Sigmoid colon (tissue), 3 donors: ENCODE measurements at regions not wholly inside any gene's neighbourhood (a gene's known extent, or its start where the extent isn't known, plus 50 kb on each side); places are given as distances from the start of the nearest gene placed in this dataset.

ENCODE experiments used
- POLR2A ChIP-seq, 2 donors: fragments of 450-650 bp; IDR thresholded peaks; one replicate each; pipeline ENCODE4 v1.6.1; 2016; ENCODE audit warnings: antibody characterized with exemption in 2 of 2, mild to moderate bottlenecking in 2 of 2, moderate library complexity in 2 of 2
- TF ChIP-seq, protein P1 (sequence below), 4 experiments: fragments of 450-650 bp in 3 of 4; fragments of 200-600 bp in 1 of 4; IDR thresholded peaks; one replicate each; pipeline ENCODE4 v1.5.1; 2016 to 2019; ENCODE audit warnings: antibody characterized with exemption in 4 of 4, mild to moderate bottlenecking in 3 of 4, moderate library complexity in 2 of 4

DNA sequence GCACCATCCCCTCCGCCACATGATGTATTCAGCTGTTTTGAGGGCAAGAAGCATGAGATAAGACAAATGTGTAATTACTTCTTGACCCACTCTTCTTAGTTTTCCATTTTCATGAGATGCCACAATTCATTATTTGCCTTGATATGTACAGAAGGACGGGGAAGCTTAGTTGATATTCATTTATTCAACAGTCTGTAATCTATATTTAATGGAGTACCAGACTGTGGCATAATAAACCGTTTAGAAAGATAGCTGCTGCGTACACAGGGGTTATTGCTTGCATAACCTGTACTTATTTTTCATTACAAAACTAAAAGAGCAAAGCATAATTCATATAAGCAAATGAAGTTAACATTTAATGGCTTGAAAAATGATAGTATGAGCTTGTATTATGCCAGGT, 466.4 kb upstream of the GYPC start:
- TF ChIP-seq, protein P1, sequence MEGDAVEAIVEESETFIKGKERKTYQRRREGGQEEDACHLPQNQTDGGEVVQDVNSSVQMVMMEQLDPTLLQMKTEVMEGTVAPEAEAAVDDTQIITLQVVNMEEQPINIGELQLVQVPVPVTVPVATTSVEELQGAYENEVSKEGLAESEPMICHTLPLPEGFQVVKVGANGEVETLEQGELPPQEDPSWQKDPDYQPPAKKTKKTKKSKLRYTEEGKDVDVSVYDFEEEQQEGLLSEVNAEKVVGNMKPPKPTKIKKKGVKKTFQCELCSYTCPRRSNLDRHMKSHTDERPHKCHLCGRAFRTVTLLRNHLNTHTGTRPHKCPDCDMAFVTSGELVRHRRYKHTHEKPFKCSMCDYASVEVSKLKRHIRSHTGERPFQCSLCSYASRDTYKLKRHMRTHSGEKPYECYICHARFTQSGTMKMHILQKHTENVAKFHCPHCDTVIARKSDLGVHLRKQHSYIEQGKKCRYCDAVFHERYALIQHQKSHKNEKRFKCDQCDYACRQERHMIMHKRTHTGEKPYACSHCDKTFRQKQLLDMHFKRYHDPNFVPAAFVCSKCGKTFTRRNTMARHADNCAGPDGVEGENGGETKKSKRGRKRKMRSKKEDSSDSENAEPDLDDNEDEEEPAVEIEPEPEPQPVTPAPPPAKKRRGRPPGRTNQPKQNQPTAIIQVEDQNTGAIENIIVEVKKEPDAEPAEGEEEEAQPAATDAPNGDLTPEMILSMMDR (IDR thresholded peaks at IDR 0.05) = no peak
- TF ChIP-seq POLR2A (IDR thresholded peaks at IDR 0.05) = no peak
